ENCODE measurements at regions not wholly inside any gene's neighbourhood (a gene's known extent, or its start where the extent isn't known, plus 50 kb on each side); places are given as distances from the start of the nearest gene placed in this dataset.

DNA sequence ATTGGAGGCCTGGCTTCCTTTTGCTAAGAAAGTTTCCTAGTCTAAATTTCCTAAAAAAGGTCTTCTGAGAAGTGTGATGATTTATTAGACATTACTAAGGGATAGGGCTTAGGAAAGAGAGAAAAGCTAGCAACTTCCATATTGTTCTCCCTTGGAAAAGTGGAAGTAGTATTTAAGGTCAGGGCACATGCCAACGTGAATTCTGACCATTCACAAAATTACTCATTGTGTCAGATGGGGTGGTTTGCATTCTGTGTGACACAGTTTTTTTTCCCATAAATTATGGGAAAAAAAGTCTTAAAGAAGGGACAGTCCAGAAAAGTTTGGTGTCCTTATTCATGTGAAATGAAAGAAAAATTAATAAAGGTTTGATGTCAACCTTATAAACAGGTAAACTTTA lies 110.0 kb upstream of the ARRDC3 start:
- TF ChIP-seq CTCF (IDR thresholded peaks at IDR 0.05) (no peak), ZFX (IDR thresholded peaks at IDR 0.05; ENCODE audit: borderline replicate concordance) (no peak)
